ENCODE measurements at regions not wholly inside any gene's neighbourhood (a gene's known extent, or its start where the extent isn't known, plus 50 kb on each side); places are given as distances from the start of the nearest gene placed in this dataset.

DNA sequence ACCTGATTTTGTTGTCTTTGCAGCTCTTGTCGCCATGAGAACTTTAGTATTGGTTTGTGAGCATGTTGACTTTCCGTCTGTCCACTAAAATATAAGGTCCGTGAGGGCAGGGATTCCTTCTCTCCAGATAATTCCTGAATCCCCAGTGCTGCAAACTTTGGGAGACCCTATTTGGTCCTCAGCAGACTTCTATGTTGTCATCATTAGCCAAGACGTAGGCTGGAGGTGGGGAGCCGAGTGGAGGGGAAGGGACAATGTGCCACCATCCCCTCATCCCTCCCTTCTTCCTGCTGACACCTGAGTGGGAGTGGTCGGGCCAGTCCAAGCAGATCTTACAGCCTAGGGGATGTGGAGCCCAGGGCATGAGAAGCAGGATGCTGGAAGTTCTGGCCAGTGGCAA lies 690.6 kb downstream of the TBC1D22A start:
- Histone ChIP-seq H3K4me2 (ENCODE audit: low read depth, low read length, poor library complexity, severe bottlenecking) (no peak overlapping the region), H3K27me3 (ENCODE audit: low read length) (no peaks in the 10 kb centered on the region), H3F3A (ENCODE audit: insufficient read depth) (no peaks in the 10 kb centered on the region), H3K36me3 (ENCODE audit: low read length) (0 out of 2 replicates have a peak, but pooled peaks cover 3% of the 10 kb centered on the region), H3K9me2 (replicated peaks; ENCODE audit: insufficient read depth, low read length) (no peaks in the 10 kb centered on the region), H3K79me2 (ENCODE audit: insufficient read depth, low read length) (no peaks in the 10 kb centered on the region), H3K9me3 (ENCODE audit: insufficient read depth, low read length) (peaks cover 12% of the 10 kb centered on the region; the same call in 1 of the 2 replicates), H2AFZ (ENCODE audit: low read depth, low read length, severe bottlenecking) (no peak overlapping the region), H3K27ac (ENCODE audit: low read depth, low read length) (no peak overlapping the region), H4K20me1 (ENCODE audit: low read depth, low read length) (no peaks in the 10 kb centered on the region), H3K4me3 (ENCODE audit: insufficient read depth, low read length, poor library complexity, severe bottlenecking) (no peak overlapping the region), H3K9ac (ENCODE audit: low read length) (no peak overlapping the region)
- TF ChIP-seq, protein P1, sequence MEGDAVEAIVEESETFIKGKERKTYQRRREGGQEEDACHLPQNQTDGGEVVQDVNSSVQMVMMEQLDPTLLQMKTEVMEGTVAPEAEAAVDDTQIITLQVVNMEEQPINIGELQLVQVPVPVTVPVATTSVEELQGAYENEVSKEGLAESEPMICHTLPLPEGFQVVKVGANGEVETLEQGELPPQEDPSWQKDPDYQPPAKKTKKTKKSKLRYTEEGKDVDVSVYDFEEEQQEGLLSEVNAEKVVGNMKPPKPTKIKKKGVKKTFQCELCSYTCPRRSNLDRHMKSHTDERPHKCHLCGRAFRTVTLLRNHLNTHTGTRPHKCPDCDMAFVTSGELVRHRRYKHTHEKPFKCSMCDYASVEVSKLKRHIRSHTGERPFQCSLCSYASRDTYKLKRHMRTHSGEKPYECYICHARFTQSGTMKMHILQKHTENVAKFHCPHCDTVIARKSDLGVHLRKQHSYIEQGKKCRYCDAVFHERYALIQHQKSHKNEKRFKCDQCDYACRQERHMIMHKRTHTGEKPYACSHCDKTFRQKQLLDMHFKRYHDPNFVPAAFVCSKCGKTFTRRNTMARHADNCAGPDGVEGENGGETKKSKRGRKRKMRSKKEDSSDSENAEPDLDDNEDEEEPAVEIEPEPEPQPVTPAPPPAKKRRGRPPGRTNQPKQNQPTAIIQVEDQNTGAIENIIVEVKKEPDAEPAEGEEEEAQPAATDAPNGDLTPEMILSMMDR (IDR thresholded peaks at IDR 0.05; ENCODE audit: insufficient read depth, low read length, poor library complexity, severe bottlenecking), result no peak
- no peak for TF ChIP-seq EZH2phosphoT487 (conservative IDR thresholded peaks at IDR 0.05; ENCODE audit: low read length)

DNA sequence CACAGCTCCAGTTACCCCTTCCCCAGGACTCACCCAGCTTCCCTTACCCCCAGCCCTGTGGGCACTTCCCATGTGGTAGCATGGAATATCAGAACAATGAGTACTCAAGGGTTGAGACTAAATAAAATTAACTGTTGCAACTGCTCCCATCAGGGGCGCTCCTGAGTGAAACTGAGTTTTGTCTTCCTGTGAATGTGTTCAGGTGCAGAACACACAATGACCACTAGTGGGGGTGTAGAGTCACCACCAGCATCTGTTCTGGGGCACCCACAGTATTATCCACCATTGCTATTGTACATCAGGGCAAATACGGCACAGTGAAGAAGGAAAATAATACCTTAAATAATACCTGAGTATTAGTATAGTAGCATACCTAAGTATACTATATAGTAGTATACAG lies 689.7 kb downstream of the TBC1D22A start:
- Histone ChIP-seq H3K27ac (ENCODE audit: low read depth, low read length) (no peak overlapping the region), H3K4me3 (ENCODE audit: insufficient read depth, low read length, poor library complexity, severe bottlenecking) (no peak overlapping the region), H3K27me3 (ENCODE audit: low read length) (no peaks in the 10 kb centered on the region), H2AFZ (ENCODE audit: low read depth, low read length, severe bottlenecking) (no peak overlapping the region), H3K79me2 (ENCODE audit: insufficient read depth, low read length) (no peaks in the 10 kb centered on the region), H3K9ac (ENCODE audit: low read length) (no peak overlapping the region), H3K9me3 (ENCODE audit: insufficient read depth, low read length) (peaks cover 12% of the 10 kb centered on the region; the same call in 1 of the 2 replicates), H4K20me1 (ENCODE audit: low read depth, low read length) (no peaks in the 10 kb centered on the region), H3K36me3 (ENCODE audit: low read length) (0 out of 2 replicates have a peak, but pooled peaks cover 3% of the 10 kb centered on the region), H3K4me2 (ENCODE audit: low read depth, low read length, poor library complexity, severe bottlenecking) (no peak overlapping the region), H3K9me2 (replicated peaks; ENCODE audit: insufficient read depth, low read length) (no peaks in the 10 kb centered on the region), H3F3A (ENCODE audit: insufficient read depth) (no peaks in the 10 kb centered on the region)
- TF ChIP-seq EZH2phosphoT487 (conservative IDR thresholded peaks at IDR 0.05; ENCODE audit: low read length), result no peak
- TF ChIP-seq, protein P1 (IDR thresholded peaks at IDR 0.05; ENCODE audit: insufficient read depth, low read length, poor library complexity, severe bottlenecking), result peak; percentile 43

DNA sequence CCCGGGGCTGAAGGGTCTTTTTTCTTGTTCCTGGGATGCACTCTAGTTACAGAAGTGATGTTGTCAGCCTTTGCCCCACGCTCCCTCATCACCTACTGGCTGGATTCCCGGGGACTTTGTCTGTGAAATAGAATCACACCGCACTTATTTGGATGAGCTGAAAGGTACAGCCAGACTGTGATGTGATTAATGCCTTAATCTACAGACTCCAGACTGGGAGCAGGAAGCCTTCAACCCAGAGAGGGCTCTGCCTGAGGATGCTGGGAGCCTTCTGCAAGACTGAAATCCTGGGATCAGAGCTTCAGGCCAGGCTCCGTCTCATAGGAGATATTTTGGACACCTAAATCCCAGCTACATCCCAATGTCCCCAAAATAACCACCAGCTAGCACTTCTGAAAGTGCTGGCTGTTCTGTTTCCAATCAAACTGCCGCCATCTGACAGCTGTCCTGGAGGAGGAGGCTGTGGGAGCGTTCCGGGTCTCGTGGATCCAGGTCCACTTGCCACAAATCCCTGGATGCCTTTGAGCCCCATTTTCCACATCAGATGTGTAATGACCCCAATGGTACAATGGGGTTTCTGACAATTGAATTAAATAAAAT lies 688.5 kb downstream of the TBC1D22A start:
- Histone ChIP-seq H3K9me3 (ENCODE audit: insufficient read depth, low read length) (peaks cover 12% of the 10 kb centered on the region; the same call in 1 of the 2 replicates), H3K27me3 (ENCODE audit: low read length) (no peaks in the 10 kb centered on the region), H3K27ac (ENCODE audit: low read depth, low read length) (no peak overlapping the region), H3K4me2 (ENCODE audit: low read depth, low read length, poor library complexity, severe bottlenecking) (no peak overlapping the region), H3K79me2 (ENCODE audit: insufficient read depth, low read length) (no peaks in the 10 kb centered on the region), H3K9me2 (replicated peaks; ENCODE audit: insufficient read depth, low read length) (no peaks in the 10 kb centered on the region), H3K9ac (ENCODE audit: low read length) (no peak overlapping the region), H3F3A (ENCODE audit: insufficient read depth) (no peaks in the 10 kb centered on the region), H4K20me1 (ENCODE audit: low read depth, low read length) (no peaks in the 10 kb centered on the region), H3K4me3 (ENCODE audit: insufficient read depth, low read length, poor library complexity, severe bottlenecking) (no peak overlapping the region), H2AFZ (ENCODE audit: low read depth, low read length, severe bottlenecking) (no peak overlapping the region), H3K36me3 (ENCODE audit: low read length) (0 out of 2 replicates have a peak, but pooled peaks cover 3% of the 10 kb centered on the region)
- TF ChIP-seq, protein P1 (IDR thresholded peaks at IDR 0.05; ENCODE audit: insufficient read depth, low read length, poor library complexity, severe bottlenecking), result no peak
- TF ChIP-seq EZH2phosphoT487 (conservative IDR thresholded peaks at IDR 0.05; ENCODE audit: low read length), result no peak
